Erythroblast (primary cell): ENCODE measurements at regions not wholly inside any gene's neighbourhood (a gene's known extent, or its start where the extent isn't known, plus 50 kb on each side); places are given as distances from the start of the nearest gene placed in this dataset.
"Not testable (repeated sequence)": the region's sequence is repeated elsewhere in the genome, so short reads cannot be mapped to it uniquely, and the experiment has no call there.

Source experiments
- DNase-seq, 2 experiments: peaks; one replicate each; lab custom pipeline; 2025; lab: John Stamatoyannopoulos, UW
- GATA1 ChIP-seq: IDR thresholded peaks from 2 replicates; pipeline ENCODE4 v1.6.1; 2011; ENCODE audit warnings: low read depth, mild to moderate bottlenecking, control low read depth, low read length, moderate library complexity
- POLR2A ChIP-seq: IDR thresholded peaks from 2 replicates; pipeline ENCODE4 v1.6.1; 2011; ENCODE audit warnings: mild to moderate bottlenecking, low read length

DNA sequence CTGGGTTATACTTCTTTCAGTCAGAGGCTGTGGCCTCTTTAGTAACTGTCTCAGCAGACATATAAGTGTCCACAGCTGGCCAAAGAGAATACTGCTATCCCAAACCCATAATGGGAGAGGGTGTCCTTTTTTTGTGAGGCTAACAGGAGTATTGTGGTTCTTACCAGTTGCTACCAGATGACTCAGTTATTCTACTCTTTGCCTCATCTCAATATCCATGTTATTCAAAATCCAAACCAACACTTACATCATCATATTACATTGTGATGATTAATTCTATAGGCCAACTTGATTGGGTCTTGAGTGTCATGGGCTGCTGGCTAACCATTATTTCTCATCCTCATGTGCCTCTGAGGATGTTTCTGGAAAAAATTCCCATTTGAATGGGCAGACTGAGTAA is 120.9 kb downstream of the TMEM168 start:
- no peak for TF ChIP-seq GATA1
- no peak for TF ChIP-seq POLR2A
- no peak for DNase-seq

DNA sequence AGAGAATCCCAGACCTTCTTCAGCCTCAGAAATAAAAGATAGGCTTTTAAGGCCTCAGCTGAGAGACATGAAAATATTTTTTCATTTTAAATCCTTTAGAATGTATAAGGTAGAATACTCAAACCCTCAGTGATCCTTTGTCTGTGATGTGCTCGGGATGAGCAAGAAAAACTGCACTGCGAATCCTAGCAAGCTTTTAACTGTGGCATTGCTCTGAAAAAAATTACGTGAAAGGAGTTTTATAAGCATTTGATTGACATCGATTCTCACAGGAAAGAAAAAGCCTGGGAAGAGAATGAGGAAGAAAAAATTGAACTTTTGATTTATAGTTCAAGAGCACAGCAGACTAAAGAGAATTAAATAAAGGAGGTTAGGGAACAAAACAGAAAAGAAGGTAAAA is 120.0 kb downstream of the TMEM168 start:
- DNase-seq = no peak
- TF ChIP-seq GATA1 (no peak), POLR2A (no peak)

DNA sequence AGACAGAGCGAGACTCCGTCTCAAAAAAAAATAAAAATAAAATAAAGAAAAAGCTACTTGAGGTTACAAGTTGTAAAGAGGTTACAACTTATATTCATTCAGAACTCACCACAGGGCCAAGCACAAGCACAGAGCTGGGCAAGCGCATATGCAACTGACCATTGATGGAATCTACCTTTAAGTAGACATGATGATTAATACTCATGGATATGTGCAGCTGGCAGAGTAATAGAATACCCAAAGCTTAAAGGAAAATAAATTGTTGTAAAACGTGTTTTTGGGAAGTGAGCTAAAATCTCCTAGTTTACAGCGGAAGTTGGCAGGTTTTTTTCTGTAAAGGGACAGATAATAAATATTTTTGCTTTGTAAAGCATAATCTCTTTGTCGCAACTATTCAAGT is 111.6 kb downstream of the TMEM168 start:
- TF ChIP-seq GATA1 = no peak
- no peak for TF ChIP-seq POLR2A
- DNase-seq = no peak

GRCh38 chr7:112689466-112690177 is 100.6 kb downstream of the TMEM168 start:
- not testable (repeated sequence) for DNase-seq

- TF ChIP-seq POLR2A (no peak), GATA1 (no peak)
- DNase-seq = no peak
Measured at GRCh38 chr7:112692333-112692732, 97.9 kb downstream of the TMEM168 start.

- not testable (repeated sequence) for DNase-seq
Measured at GRCh38 chr7:112697211-112697610, 93.0 kb downstream of the TMEM168 start.

DNA sequence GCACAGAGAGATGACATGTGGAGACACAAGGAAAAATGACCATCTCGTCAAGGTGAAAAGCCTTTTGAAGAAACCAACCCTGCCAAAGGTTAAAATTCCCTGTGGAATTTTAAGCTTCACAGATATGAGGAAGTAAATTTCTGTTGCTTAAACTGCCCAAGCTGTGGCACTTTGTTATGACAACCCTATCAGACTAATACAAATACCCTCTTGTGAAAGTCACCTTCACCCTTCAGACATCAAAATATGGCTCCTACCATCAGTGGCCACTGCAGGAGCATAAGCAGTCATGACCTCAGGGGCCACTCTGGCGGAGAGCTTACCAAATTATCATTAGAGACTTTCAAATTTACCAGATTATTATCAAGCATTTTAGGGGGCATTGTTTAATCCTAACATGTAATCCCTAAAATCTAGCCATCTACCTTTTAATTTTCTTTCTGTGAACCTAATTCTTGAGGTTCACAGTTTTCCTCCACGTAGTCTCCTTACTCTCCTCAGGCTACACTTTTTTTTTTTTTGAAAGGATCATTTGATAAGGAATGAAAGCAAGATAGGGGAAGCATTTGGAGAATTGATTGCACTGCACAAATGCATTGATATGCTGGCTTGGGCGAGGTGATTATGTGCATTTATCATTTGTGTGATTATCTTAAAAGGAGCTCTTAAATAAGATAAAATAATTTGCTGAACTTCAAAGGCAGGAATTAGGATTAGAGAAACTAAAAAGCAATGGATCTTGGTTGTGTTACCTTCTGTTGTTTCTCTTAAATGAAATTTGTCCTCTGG is 90.3 kb downstream of the TMEM168 start:
- TF ChIP-seq GATA1 (no peak), POLR2A (no peak)
- DNase-seq = no peak

DNA sequence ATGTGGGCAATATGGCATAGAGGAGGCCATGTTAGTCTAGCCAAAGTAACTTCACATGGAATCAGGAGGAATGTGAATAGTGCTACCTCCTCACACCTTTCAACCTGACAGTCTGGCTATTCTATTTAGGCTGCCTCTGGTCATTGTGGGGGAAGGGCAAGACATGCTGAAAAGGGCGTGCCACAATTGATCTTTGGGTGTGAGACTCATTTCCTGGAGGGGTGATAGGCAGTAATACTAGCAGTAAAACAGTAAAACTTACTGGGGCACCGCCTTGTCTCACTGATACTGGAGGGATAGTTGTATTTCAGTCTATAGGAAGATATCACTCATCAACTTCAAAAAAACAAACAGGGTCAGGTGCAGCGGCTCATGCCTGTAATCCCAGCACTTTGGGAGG is 88.7 kb downstream of the TMEM168 start:
- no peak for TF ChIP-seq POLR2A
- TF ChIP-seq GATA1 = no peak
- no peak for DNase-seq

DNA sequence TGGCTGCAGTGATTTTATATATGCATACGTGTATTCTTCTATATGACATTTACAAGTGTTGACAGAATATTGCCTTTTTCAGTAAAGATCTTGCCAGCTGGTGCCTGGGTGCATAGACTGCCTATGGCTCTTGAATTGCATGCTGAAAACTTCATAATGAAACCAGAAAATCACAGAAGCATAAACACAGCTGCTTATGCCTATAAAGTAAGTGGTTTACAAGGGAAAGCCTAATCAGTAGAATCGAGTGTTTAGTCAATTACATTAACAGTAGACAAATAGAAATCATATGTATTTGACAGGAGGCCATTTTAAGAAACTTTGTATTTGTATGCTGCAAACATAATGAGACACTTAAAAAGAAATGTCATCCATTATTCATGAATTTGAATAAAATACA is 82.5 kb downstream of the TMEM168 start:
- no peak for TF ChIP-seq POLR2A
- no peak for TF ChIP-seq GATA1
- DNase-seq = no peak

- no peak for TF ChIP-seq GATA1
- TF ChIP-seq POLR2A = no peak
- DNase-seq = no peak
Measured at GRCh38 chr7:112708236-112708635, 82.0 kb downstream of the TMEM168 start.
